ENCODE measurements at regions not wholly inside any gene's neighbourhood (a gene's known extent, or its start where the extent isn't known, plus 50 kb on each side); places are given as distances from the start of the nearest gene placed in this dataset.

DNA sequence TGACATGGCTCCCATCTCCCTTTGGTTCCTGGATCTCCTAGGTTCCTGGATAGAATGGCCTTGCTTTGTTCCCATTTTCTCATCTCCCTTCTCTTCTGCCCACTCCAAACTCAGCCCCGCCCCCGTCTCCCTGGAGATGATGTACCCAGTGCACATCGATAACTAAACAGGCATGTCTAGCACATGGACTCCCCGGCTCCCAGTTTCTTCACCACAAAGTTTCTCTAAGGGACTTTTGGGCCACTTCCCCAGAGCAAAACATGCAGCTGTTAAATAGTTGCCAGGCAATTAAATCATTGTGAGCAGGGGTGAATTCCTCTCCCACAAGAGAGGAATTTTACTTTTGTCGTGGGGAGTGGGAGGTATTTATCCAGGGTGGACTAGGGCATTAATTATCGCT is 259.0 kb downstream of the GADD45G start:
- TF ChIP-seq, protein P1, sequence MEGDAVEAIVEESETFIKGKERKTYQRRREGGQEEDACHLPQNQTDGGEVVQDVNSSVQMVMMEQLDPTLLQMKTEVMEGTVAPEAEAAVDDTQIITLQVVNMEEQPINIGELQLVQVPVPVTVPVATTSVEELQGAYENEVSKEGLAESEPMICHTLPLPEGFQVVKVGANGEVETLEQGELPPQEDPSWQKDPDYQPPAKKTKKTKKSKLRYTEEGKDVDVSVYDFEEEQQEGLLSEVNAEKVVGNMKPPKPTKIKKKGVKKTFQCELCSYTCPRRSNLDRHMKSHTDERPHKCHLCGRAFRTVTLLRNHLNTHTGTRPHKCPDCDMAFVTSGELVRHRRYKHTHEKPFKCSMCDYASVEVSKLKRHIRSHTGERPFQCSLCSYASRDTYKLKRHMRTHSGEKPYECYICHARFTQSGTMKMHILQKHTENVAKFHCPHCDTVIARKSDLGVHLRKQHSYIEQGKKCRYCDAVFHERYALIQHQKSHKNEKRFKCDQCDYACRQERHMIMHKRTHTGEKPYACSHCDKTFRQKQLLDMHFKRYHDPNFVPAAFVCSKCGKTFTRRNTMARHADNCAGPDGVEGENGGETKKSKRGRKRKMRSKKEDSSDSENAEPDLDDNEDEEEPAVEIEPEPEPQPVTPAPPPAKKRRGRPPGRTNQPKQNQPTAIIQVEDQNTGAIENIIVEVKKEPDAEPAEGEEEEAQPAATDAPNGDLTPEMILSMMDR (IDR thresholded peaks at IDR 0.05): no peak
- TF ChIP-seq POLR2A (IDR thresholded peaks at IDR 0.05) (no peak), POLR2AphosphoS5 (IDR thresholded peaks at IDR 0.05) (no peak)

Data from breast epithelium (tissue), 3 donors.